Body of pancreas (tissue), 4 donors: ENCODE measurements at regions not wholly inside any gene's neighbourhood (a gene's known extent, or its start where the extent isn't known, plus 50 kb on each side); places are given as distances from the start of the nearest gene placed in this dataset.

ENCODE experiments used
- POLR2A ChIP-seq, 3 donors: fragments of 450-650 bp; IDR thresholded peaks; one replicate each; pipeline ENCODE4 v1.6.1; 2016; ENCODE audit warnings: antibody characterized with exemption in 3 of 3, mild to moderate bottlenecking in 2 of 3
- TF ChIP-seq, protein P1 (sequence below), 7 experiments: fragments of 450-650 bp in 4 of 7; fragments of 200-600 bp in 3 of 7; sonication (generic) in 3 of 7; IDR thresholded peaks; one replicate each; pipeline ENCODE4 v1.5.1; 2016 to 2019; ENCODE audit warnings: antibody characterized with exemption in 7 of 7

DNA sequence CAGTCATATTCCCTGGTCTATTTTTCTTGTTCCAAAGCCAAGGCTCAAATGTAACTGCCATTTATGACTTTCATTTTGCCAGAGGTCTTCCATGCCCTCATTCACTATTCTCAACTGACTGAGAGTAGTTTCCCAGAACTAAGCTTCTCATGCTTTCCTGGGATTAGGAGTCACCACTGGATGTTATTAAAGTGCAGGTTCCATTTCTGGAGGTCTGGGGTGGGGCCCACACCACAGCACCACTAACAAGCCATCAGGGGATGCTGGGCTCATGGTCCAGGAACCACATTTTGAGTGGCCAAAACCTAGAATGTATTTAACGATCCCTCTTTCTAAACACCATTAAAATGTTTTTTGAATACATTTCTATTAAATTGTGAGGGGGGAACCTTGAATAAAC lies 677.6 kb downstream of the SEMA5A start:
- no peak for TF ChIP-seq POLR2A (IDR thresholded peaks at IDR 0.05)
- TF ChIP-seq, protein P1, sequence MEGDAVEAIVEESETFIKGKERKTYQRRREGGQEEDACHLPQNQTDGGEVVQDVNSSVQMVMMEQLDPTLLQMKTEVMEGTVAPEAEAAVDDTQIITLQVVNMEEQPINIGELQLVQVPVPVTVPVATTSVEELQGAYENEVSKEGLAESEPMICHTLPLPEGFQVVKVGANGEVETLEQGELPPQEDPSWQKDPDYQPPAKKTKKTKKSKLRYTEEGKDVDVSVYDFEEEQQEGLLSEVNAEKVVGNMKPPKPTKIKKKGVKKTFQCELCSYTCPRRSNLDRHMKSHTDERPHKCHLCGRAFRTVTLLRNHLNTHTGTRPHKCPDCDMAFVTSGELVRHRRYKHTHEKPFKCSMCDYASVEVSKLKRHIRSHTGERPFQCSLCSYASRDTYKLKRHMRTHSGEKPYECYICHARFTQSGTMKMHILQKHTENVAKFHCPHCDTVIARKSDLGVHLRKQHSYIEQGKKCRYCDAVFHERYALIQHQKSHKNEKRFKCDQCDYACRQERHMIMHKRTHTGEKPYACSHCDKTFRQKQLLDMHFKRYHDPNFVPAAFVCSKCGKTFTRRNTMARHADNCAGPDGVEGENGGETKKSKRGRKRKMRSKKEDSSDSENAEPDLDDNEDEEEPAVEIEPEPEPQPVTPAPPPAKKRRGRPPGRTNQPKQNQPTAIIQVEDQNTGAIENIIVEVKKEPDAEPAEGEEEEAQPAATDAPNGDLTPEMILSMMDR (IDR thresholded peaks at IDR 0.05): no peak
